OCI-LY1 (cell line): ENCODE measurements at regions not wholly inside any gene's neighbourhood (a gene's known extent, or its start where the extent isn't known, plus 50 kb on each side); places are given as distances from the start of the nearest gene placed in this dataset.

ENCODE experiments used
- H2AFZ ChIP-seq: fragments of 200-600 bp; sonication (generic), shearing (Covaris generic); 2 replicates; pipeline ENCODE4 v1.6.0; 2014; ENCODE audit warnings: antibody characterized with exemption, mild to moderate bottlenecking, low read length
- H3F3A ChIP-seq: fragments of 200-600 bp; sonication (generic), shearing (Covaris generic); 2 replicates; pipeline ENCODE4 v1.6.0; 2014; ENCODE audit warnings: mild to moderate bottlenecking, antibody characterized with exemption, low read length, moderate library complexity; ENCODE audit not compliant: insufficient read depth
- H3K27ac ChIP-seq: fragments of 200-600 bp; sonication (generic); 2 replicates; pipeline ENCODE4 v1.5.1; 2014; ENCODE audit warnings: low read length, mixed run types, mild to moderate bottlenecking, low read depth; ENCODE audit not compliant: poor library complexity, severe bottlenecking
- H3K27me3 ChIP-seq: fragments of 200-600 bp; sonication (generic); 2 replicates; pipeline ENCODE4 v1.6.0; 2014; ENCODE audit warnings: antibody characterized with exemption, mild to moderate bottlenecking, low read length, moderate library complexity; ENCODE audit not compliant: insufficient read depth
- H3K36me3 ChIP-seq: fragments of 200-600 bp; sonication (generic); 2 replicates; pipeline ENCODE4 v1.6.1; 2014; ENCODE audit warnings: mild to moderate bottlenecking, antibody characterized with exemption, low read length, moderate library complexity, mixed read lengths; ENCODE audit not compliant: insufficient read depth
- H3K4me1 ChIP-seq: fragments of 200-600 bp; sonication (generic); 2 replicates; pipeline ENCODE4 v1.5.1; 2014; ENCODE audit warnings: mild to moderate bottlenecking, low read length, moderate library complexity; ENCODE audit not compliant: insufficient read depth, severe bottlenecking
- H3K4me2 ChIP-seq: fragments of 200-600 bp; sonication (generic), shearing (Covaris generic); 2 replicates; pipeline ENCODE4 v1.6.1; 2014; ENCODE audit warnings: low read length
- H3K4me3 ChIP-seq: fragments of 200-600 bp; sonication (generic); 2 replicates; pipeline ENCODE4 v1.5.1; 2014; ENCODE audit warnings: low read length, low read depth, mild to moderate bottlenecking, mixed read lengths; ENCODE audit not compliant: poor library complexity, severe bottlenecking
- H3K79me2 ChIP-seq: fragments of 200-600 bp; shearing (Covaris generic); 2 replicates; pipeline ENCODE4 v1.6.1; 2016; ENCODE audit warnings: mixed run types, low read length, mixed read lengths; ENCODE audit not compliant: insufficient read depth
- H3K9ac ChIP-seq: fragments of 200-600 bp; sonication (generic), shearing (Covaris generic); 2 replicates; pipeline ENCODE4 v1.6.1; 2014; ENCODE audit warnings: mild to moderate bottlenecking, low read length, mixed read lengths
- H3K9me2 ChIP-seq: fragments of 200-600 bp; sonication (generic), shearing (Covaris generic); 2 replicates; pipeline ENCODE4 v1.6.1; 2014; ENCODE audit warnings: low read depth, mild to moderate bottlenecking, low read length, mixed read lengths
- H3K9me3 ChIP-seq: fragments of 200-600 bp; shearing (Covaris generic); 2 replicates; pipeline ENCODE4 v1.6.1; 2014; ENCODE audit warnings: low read length, mixed read lengths
- H4K20me1 ChIP-seq: fragments of 200-600 bp; sonication (generic), shearing (Covaris generic); 2 replicates; pipeline ENCODE4 v1.6.0; 2016; ENCODE audit warnings: mild to moderate bottlenecking, low read length; ENCODE audit not compliant: insufficient read depth
- EZH2 ChIP-seq: fragments of 200-600 bp; sonication (generic), shearing (Covaris generic); IDR thresholded peaks from 2 replicates; pipeline ENCODE4 v1.8.0; 2017; ENCODE audit warnings: borderline replicate concordance, mixed run types, mild to moderate bottlenecking, antibody characterized with exemption, low read length, moderate library complexity, mixed read lengths
- TF ChIP-seq, protein P1 (sequence below): fragments of 200-600 bp; sonication (generic), shearing (Covaris generic); IDR thresholded peaks from 2 replicates; pipeline ENCODE4 v1.5.1; 2017; ENCODE audit warnings: mild to moderate bottlenecking, antibody characterized with exemption, low read length, moderate library complexity, mixed read lengths

DNA sequence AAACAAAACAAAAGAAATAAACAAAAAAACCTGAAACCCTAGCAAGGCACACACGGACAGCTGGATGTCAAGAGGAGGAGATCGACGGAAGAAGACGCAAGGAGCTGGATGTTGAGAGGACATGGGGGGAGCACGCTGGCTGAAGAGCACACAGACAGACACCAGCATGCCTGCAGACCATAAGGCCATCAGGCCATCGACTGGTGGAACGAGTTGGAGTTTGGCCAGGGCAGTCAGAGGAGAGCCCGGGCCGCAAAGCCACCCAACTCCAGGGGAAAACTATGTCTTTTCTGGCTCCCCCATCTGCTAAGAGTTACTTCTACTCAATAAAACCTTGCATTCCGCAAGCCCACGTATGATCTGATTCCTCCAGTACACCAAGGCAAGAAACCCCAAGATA, 979.6 kb downstream of the PCDH17 start:
- TF ChIP-seq EZH2: no peak
- TF ChIP-seq, protein P1, sequence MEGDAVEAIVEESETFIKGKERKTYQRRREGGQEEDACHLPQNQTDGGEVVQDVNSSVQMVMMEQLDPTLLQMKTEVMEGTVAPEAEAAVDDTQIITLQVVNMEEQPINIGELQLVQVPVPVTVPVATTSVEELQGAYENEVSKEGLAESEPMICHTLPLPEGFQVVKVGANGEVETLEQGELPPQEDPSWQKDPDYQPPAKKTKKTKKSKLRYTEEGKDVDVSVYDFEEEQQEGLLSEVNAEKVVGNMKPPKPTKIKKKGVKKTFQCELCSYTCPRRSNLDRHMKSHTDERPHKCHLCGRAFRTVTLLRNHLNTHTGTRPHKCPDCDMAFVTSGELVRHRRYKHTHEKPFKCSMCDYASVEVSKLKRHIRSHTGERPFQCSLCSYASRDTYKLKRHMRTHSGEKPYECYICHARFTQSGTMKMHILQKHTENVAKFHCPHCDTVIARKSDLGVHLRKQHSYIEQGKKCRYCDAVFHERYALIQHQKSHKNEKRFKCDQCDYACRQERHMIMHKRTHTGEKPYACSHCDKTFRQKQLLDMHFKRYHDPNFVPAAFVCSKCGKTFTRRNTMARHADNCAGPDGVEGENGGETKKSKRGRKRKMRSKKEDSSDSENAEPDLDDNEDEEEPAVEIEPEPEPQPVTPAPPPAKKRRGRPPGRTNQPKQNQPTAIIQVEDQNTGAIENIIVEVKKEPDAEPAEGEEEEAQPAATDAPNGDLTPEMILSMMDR: no peak
- Histone ChIP-seq H4K20me1 (no peaks in the 10 kb centered on the region), H3K27me3 (no peaks in the 10 kb centered on the region), H3K4me3 (no peak overlapping the region), H3K36me3 (no peaks in the 10 kb centered on the region), H3K9ac (no peak overlapping the region), H3K79me2 (no peaks in the 10 kb centered on the region), H3F3A (no peaks in the 10 kb centered on the region), H3K4me1 (no peaks in the 10 kb centered on the region), H3K9me2 (no peaks in the 10 kb centered on the region), H3K9me3 (no peaks in the 10 kb centered on the region), H3K4me2 (no peak overlapping the region), H2AFZ (no peak overlapping the region), H3K27ac (no peak overlapping the region)

DNA sequence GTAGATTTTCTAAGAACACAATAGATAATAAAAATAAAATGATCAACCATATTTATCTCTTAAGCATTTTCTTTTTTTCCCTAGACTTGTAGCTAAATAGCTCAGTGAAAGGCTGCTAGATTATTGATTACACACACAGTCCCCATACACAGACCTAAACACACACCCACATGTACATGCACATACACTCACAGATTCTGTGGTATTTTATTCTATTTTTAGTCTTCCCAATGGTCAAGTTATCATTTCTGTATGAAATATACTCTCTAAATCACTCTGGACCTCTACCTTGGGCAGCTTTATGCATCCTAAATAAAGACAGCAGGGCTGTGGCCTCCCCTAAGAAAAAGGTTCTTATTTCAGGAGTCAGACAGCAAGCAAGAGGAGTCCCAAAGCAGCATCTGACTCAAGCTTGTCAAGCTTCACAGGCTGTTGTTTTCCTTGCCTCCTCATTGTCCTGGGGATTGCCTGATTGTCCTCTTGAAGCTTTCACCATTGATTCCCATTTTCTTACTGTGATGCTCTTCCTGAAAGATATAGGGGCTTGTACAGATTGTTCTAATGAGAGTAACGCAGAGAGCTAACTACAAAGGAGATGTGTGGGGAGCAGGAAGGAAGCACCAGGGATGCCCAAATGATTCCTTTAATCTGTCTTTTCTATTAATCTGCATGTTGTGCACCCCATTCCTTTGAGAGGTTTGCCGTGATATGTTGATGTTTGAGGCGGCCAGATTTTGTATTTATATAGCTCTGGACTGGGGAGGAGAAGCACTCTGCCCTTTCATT, 986.5 kb downstream of the PCDH17 start:
- no peaks in the 10 kb centered on the region for H4K20me1 ChIP-seq
- H3K36me3 ChIP-seq: no peaks in the 10 kb centered on the region
- no peak overlapping the region for H3K27ac ChIP-seq
- no peaks in the 10 kb centered on the region for H3K4me1 ChIP-seq
- no peak overlapping the region for H3K4me3 ChIP-seq
- TF ChIP-seq, protein P1: no peak
- no peak for TF ChIP-seq EZH2
- H3K27me3 ChIP-seq: no peaks in the 10 kb centered on the region
- H3K9me3 ChIP-seq: no peaks in the 10 kb centered on the region
- H2AFZ ChIP-seq: no peak overlapping the region
- H3F3A ChIP-seq: no peaks in the 10 kb centered on the region
- H3K79me2 ChIP-seq: no peaks in the 10 kb centered on the region
- H3K9me2 ChIP-seq: no peaks in the 10 kb centered on the region
- no peak overlapping the region for H3K9ac ChIP-seq
- H3K4me2 ChIP-seq: no peak overlapping the region

DNA sequence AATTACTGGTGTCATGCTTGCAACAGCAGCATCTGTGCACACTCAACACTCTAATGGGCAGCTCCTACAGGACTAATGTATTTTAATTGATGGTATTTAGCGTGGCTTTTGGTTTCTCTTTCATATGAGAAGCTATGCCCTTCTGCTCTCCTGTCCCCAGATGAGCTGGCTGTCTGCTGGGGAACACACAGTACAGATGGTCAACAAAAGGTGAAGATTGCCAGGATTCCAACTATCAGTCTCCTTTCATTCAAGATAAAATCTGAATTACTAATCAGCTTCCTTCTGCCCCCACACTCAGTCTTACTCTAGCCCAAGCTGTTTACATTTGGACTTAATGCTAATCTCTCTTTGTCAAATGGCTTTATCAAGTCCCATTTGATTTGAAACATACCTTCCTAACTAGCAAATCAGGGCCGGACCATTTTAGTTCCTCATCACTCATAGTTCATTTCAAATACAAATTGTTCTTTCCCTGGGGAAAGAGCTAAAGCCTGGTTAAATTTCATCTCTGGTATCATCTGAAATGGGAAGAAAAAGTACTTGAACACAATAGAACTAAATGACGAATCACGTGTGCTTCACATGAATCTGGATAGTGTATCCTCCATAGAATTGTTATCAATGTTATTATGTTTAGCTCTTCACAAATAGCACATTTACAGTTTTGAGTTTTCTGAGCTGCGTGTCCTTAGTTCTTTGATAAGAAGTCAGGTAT, 988.0 kb downstream of the PCDH17 start:
- H3K9ac ChIP-seq: no peak overlapping the region
- no peaks in the 10 kb centered on the region for H4K20me1 ChIP-seq
- no peak overlapping the region for H3K27ac ChIP-seq
- H3K9me2 ChIP-seq: no peaks in the 10 kb centered on the region
- no peaks in the 10 kb centered on the region for H3K36me3 ChIP-seq
- no peaks in the 10 kb centered on the region for H3K9me3 ChIP-seq
- no peaks in the 10 kb centered on the region for H3F3A ChIP-seq
- H3K4me3 ChIP-seq: no peak overlapping the region
- no peaks in the 10 kb centered on the region for H3K79me2 ChIP-seq
- no peaks in the 10 kb centered on the region for H3K27me3 ChIP-seq
- no peak overlapping the region for H3K4me2 ChIP-seq
- no peak overlapping the region for H2AFZ ChIP-seq
- no peak for TF ChIP-seq EZH2
- TF ChIP-seq, protein P1: no peak
- no peaks in the 10 kb centered on the region for H3K4me1 ChIP-seq
